ENCODE measurements at regions not wholly inside any gene's neighbourhood (a gene's known extent, or its start where the extent isn't known, plus 50 kb on each side); places are given as distances from the start of the nearest gene placed in this dataset.
"Not testable (repeated sequence)": the region's sequence is repeated elsewhere in the genome, so short reads cannot be mapped to it uniquely, and the experiment has no call there.

- not testable (repeated sequence) for TF ChIP-seq ARNTL (CRISPR knock-in tag; IDR thresholded peaks at IDR 0.05; ENCODE audit: borderline replicate concordance, low read depth); ZNF565 (CRISPR knock-in tag; conservative IDR thresholded peaks at IDR 0.05; ENCODE audit: low read depth); ZFP3 (CRISPR knock-in tag; IDR thresholded peaks at IDR 0.05); TCF4 (CRISPR knock-in tag; IDR thresholded peaks at IDR 0.05; ENCODE audit: borderline replicate concordance); ZC3H10 (CRISPR knock-in tag; IDR thresholded peaks at IDR 0.05); RARB (CRISPR knock-in tag; IDR thresholded peaks at IDR 0.05); ZNF70 (CRISPR knock-in tag; IDR thresholded peaks at IDR 0.05); POU6F1 (CRISPR knock-in tag; IDR thresholded peaks at IDR 0.05; ENCODE audit: borderline replicate concordance, low read depth); OSR1 (CRISPR knock-in tag; IDR thresholded peaks at IDR 0.05)
- TF ChIP-seq, protein P1, sequence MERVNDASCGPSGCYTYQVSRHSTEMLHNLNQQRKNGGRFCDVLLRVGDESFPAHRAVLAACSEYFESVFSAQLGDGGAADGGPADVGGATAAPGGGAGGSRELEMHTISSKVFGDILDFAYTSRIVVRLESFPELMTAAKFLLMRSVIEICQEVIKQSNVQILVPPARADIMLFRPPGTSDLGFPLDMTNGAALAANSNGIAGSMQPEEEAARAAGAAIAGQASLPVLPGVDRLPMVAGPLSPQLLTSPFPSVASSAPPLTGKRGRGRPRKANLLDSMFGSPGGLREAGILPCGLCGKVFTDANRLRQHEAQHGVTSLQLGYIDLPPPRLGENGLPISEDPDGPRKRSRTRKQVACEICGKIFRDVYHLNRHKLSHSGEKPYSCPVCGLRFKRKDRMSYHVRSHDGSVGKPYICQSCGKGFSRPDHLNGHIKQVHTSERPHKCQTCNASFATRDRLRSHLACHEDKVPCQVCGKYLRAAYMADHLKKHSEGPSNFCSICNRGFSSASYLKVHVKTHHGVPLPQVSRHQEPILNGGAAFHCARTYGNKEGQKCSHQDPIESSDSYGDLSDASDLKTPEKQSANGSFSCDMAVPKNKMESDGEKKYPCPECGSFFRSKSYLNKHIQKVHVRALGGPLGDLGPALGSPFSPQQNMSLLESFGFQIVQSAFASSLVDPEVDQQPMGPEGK (CRISPR knock-in tag; IDR thresholded peaks at IDR 0.05; ENCODE audit: borderline replicate concordance), result not testable (repeated sequence)
- TF ChIP-seq, protein P2, sequence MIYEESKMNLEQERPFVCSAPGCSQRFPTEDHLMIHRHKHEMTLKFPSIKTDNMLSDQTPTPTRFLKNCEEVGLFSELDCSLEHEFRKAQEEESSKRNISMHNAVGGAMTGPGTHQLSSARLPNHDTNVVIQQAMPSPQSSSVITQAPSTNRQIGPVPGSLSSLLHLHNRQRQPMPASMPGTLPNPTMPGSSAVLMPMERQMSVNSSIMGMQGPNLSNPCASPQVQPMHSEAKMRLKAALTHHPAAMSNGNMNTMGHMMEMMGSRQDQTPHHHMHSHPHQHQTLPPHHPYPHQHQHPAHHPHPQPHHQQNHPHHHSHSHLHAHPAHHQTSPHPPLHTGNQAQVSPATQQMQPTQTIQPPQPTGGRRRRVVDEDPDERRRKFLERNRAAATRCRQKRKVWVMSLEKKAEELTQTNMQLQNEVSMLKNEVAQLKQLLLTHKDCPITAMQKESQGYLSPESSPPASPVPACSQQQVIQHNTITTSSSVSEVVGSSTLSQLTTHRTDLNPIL (CRISPR knock-in tag; IDR thresholded peaks at IDR 0.05; ENCODE audit: low read depth), result not testable (repeated sequence)
These were observed 285.9 kb upstream of the CRY1 start for GRCh38 chr12:107379142-107379851.
